ENCODE measurements at regions not wholly inside any gene's neighbourhood (a gene's known extent, or its start where the extent isn't known, plus 50 kb on each side); places are given as distances from the start of the nearest gene placed in this dataset.

DNA sequence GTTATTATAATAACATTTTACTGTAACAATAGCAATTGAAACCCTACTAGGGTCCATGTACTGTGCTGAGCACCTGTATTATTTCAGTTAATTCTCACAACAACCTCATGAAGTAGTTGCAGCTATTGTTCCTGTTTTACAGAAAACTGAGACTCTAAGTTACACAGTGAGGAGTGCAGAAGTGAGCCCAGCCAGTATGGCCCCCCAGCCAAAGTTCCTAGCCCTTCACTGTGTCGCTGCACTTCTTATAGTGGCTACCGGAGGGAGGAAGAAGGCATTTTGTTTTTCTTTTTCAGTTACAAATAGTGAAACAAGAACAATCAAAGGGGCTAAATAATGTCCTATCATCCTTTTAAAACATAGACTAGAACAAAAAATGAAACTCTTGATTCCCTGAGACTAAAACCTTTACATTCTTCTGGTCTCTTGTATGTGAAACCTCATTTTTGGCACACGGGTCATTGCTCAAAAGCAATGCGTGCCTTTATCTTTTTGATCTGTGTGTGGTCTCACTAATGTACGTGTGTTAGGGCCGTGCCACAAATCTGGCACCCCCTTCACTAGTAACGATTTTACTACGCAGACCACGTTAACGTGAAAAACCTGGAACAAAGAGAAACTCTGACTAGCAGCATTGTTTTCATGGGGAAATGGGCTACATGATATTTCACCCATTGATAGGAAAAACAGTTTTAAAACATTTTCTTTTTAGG, 88.7 kb downstream of the LLPH start (continued):
- TF ChIP-seq TCF12 (IDR thresholded peaks at IDR 0.05; ENCODE audit: low read depth, low read length) (no peak), HDAC6 (IDR thresholded peaks at IDR 0.05; ENCODE audit: low read depth, low read length) (no peak), GTF2F1 (IDR thresholded peaks at IDR 0.05; ENCODE audit: borderline replicate concordance, low read depth, low read length) (no peak)
- TF ChIP-seq, protein P1, sequence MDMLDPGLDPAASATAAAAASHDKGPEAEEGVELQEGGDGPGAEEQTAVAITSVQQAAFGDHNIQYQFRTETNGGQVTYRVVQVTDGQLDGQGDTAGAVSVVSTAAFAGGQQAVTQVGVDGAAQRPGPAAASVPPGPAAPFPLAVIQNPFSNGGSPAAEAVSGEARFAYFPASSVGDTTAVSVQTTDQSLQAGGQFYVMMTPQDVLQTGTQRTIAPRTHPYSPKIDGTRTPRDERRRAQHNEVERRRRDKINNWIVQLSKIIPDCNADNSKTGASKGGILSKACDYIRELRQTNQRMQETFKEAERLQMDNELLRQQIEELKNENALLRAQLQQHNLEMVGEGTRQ (IDR thresholded peaks at IDR 0.05; ENCODE audit: low read length): no peak
